GM18508 (cell line): ENCODE measurements at regions not wholly inside any gene's neighbourhood (a gene's known extent, or its start where the extent isn't known, plus 50 kb on each side); places are given as distances from the start of the nearest gene placed in this dataset.

Experiments
- ATAC-seq: cut with Tn5 transposase; IDR thresholded peaks from one replicate; pipeline ENCODE4 v1.9.1; 2021; ENCODE audit warnings: moderate number of reproducible peaks; ENCODE audit not compliant: insufficient read depth, unreplicated experiment

DNA sequence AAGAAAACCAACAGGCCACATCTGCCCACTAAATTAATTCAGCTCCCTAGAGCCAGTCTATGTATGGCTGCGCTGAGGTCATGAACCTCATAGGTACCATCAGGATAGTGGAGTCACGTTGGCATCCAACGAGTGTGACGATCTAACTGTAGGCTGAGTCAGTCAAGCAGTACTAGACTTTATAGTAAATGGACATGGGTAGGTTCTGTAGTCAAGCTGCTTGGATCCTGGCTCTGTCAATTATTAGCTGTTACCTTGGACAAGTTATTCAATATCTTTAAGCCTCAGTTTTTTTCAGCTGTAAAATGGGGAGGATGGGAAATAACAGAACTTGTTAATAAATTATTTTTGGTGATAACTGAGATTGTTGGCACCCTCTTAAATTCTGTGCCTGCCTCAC lies 432.4 kb upstream of the RASGEF1B start:
- ATAC-seq: no peak

DNA sequence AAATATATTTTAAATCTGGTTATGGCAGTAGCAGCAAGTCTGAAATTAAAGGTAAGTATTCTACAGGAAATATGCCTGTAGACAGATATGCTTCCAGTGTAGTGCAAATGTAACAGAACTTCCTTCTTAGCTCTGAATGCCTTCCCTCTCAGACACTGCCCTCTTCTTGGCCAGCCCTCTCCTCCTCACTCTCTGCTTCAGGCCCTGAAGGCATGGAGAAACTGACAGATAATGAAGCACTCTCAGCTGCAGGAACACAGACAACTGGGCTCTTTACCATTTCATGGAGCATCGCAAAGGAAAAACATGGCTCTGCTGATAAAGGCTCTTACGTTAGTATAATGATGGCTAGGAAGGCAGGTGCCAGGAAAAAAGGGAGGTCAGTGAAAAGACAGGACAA lies 431.5 kb upstream of the RASGEF1B start:
- ATAC-seq: no peak

DNA sequence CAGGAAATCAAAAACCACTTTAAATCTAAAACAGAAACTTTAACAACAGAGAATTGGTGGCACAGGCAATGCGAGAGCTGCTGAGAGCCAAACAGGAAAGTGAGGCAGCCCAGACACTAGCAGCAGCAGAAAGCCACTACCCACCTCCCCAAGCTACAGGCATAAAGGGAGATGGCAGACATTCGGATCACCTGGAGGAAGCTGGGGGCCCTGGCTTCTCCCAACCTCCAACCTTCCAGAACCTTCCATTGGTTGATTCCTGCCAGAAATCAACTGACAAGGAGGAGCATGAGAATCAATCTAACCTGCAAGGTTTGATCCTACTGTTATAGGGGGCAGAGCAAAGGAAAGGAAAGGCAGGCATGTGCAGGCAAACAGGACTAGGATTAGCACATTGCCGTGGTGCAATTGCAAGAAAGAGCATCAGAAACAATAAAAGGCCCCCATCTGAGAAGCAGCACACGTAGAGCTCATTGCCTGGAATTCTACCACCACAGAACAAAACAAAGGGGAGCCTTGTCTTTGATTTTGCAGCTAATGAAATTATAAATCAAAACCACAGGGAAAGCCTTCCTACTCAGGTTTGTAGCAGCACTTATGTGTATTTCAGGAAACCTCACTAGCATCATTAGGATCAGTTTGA lies 427.3 kb upstream of the RASGEF1B start:
- ATAC-seq: no peak

DNA sequence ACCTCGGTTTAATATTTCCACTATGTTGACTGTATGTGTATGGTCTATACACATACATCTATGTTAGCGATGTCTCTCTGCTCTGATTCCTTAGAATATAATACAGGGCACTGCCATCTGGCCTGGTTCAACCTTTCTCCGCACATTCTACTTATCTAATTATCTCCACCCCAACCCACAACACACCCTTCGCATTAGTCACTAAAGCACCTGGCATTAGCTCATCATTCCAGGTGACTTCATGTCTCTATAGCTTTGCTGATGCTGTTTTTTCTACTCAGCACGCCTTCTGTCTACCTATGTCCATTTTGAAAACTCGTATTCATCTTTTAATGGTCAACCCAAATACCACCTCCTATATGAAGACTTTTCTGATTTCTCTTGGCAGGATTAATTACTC lies 425.2 kb upstream of the RASGEF1B start:
- no peak for ATAC-seq

DNA sequence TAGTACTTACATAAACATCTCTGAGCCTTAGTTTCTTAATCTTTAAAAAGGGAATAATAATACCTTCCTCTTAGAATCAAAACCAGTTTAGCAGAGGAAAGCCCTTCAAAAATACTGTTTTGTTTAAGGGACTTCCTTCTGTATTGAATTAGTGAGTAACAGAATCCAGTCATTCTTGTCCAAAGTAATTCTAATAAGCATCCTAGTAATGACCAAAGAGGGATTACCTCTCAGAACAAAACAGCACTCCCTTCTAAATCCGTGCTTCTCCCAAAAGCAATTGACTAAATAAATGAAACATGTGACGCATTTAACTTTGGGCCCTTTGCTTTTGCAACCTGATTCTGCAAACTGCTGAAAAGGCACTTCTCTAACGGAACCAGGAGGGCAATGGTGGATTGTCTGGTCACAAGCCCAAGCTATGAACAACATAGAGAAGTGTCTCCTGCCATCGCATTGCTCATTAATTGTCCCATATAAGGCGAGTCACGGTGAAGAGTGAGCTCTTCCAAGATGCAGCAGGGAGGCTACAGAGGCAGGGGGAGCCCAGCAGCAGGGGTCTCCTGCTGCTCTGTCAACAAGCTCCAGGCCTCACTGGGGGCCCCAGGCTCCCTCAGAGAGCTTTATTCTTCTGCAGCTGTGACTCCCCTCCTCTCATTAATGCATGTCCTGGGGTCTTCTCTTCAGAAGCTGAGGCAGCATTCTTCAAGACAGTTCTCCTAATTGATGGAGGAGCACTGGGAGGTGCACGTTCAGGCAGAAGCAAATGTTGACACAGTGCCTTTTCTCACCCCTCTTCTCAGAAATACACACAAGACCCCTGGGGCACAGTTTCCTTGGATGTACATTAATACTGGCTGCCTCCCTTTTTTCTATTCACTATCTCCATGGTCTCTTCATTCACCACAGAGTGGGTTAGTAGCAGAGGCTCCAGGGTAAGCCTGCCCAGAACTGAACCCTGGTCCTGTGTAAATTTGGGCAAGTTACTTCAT lies 419.6 kb upstream of the RASGEF1B start:
- ATAC-seq: no peak

DNA sequence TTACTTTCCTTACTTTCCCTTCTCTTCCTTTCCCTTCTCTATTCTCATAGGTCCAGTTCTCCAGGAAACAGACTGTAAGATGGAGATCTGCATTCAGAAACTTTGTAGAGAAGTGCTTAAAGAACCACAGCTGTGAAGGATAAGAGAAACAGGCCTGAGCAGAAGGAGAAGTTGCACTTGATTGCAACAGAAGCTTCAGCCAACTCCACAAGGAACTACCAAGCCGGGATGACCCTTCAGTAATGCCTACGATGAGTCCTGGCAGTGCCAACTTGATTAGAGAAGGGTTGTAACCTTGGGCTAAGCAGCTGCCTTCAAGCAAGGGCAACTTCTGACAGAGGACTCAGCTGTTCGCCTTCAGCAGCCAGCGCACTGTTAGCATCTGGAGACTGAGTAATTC lies 413.3 kb upstream of the RASGEF1B start:
- no peak for ATAC-seq

DNA sequence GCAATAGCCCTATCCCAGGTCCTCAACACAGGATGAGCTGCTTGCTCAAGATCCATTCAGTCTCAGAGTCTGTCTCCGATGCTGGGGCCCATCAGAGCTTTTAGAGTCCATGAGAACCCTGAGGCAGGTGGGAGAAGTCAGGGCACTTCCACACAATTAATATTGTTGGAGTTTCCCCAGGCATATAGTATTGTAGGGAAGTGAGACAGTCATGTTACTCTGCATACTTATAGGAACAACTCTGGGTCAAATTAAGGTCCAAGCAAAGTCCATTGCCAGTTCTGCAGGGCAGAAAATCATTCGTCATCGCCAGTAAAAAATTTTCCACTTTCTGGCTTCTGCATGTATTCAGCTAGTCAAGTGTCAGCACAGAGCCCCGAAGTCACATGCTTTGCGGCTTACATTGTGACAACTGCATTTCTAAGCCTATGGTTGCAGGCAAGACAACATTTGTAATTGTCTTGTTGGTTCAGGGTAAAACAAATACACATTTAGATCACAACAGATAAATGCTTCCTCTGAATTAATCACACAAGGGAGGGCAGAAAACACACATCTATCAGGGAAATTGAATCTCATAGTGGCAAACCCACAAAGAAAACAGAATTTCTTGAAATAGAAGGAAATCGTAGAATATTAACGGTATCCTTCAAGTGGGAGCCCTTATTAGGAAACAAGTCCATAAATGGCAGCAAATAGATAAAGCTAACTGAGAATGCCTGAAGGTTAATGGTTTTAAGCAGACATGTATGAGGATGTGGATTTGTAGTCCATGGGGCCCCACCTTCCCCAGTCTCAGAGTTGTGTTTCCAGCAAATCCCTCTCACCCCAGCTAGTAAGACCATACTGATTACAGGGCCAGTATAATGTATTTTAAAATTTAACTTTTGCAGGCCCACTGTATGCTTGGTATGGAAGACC lies 412.1 kb upstream of the RASGEF1B start:
- no peak for ATAC-seq

DNA sequence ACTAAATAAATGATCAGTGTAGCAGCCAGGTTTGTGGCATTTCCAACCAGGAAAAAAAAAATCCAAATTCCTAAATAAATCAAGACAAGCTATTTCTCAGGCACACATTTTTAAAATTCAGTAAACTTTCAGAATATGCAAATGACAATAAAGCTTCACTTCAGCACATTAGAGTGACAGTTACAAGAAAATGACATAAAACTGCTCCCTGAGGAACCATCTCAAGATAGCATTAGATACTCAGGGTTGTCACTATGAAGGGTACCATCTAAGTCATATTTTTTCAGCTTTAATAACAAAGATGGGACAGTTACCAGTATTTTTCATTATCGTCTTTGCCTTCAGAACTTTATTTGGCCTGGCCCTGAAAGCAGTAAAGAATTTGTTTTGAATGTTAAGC lies 411.3 kb upstream of the RASGEF1B start:
- ATAC-seq: no peak

- no peak for ATAC-seq
These were observed 410.3 kb upstream of the RASGEF1B start for GRCh38 chr4:81881855-81882621.

GRCh38 chr4:81876106-81876505 lies 404.4 kb upstream of the RASGEF1B start:
- no peak for ATAC-seq

DNA sequence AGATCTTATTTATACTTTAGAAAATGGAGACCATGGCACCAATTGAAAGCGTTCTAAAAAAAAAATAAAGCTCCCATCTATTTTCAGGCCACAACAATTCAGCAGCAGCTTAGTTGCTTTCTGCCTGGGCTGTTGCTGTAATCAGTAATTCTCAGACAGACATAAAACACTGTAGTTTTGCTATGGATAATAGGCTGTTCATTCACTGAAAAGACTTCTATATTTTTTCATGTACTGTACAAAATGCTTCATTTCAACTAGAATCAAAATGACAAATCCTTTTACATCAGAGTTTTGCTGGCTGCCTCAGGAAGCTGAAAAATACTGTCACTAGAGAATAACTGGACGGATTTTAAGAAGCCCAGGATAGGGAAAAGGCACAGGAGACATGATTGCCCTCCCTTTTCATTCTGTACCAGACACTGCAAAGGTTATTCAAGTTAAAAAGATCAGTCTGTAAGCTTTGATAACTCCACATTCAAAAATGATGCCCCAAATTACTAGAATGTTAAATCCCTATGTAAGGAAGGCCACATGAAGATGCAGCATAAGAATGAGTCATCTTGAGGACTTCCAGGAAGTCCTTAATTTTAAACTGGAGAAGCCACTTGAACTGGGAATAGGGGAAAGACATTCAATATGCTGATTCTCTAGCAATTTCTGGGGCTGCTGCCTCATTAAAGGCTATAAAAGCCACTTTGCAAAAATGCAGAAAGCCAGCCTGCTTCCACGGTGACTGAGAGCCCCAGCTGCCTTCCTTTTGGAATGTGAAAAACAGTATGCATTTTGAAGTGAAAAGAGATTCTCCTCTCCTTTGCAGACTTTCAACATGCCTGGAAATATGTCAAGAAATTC lies 403.2 kb upstream of the RASGEF1B start:
- ATAC-seq: no peak

- no peak for ATAC-seq
These were observed 398.6 kb upstream of the RASGEF1B start for GRCh38 chr4:81870275-81870674.

DNA sequence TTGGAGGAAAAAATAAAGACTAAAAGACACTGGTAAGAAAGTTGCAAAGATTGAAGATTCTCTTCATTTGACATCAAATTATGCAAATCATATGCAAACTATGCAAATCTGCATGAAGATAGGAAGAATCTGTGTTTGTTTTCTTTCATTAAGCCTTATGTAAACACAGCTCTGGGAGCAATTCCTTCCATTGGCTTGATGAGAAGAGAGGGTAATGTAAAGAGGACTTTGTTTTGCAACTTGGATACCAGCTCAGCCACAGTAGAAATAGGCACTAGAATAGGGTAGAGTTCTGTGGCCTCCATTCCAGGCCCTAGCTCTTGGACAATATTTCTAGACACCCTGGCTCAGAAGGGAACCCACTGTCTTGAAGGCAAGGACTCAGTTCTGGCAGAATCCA lies 388.4 kb upstream of the RASGEF1B start:
- no peak for ATAC-seq

- no peak for ATAC-seq
These were observed 382.7 kb upstream of the RASGEF1B start for GRCh38 chr4:81854406-81854805.

DNA sequence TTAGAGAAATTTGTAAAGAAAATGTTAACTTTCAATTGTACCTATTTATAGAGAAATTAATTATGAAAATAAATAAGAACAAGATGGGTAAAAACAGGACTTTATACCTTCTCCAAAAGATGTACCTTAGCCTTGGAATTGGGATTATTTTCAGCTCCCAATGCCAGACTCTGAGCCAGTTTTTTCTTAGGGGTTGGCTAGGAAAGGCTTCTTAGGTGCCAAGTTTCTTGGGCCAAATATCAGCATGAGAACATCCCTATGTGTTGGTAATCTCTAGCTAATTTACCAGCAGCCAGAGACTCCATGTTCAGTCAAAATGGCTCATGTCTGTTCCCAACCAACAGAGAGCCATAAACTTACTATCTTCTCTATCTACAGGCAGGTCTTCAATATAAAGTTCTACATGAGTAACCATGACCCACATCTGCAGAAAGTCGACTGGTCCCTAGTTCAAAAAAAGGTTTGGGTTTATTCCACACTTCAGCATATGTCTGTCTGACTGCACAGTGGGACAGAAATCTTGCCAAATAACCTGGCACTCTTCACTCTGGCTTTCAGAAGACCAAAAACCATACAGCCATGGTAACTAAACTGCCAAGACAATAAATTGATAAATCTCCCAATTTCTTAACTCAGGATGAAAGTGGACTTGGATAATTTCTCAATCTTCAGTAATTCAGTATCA lies 380.5 kb upstream of the RASGEF1B start:
- ATAC-seq: no peak

DNA sequence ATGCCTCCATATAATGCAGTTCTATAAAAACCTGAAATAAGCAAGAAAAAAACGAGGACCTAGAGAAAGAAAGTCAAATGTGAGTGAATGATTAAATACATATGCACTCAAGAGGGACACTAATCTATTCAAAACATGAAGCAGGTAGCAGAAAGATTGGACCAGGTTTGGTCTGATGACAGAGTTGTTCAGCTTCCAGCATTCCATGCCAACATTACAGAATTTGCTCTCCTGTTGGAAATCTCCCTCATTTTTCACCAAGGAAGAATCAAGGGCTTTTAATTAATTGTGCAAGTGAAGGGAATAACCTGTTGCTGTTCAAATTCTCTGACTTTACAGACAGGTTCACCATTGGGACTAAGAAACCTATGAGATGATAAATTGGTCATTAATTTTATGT lies 379.0 kb upstream of the RASGEF1B start:
- ATAC-seq: no peak

- ATAC-seq: no peak
These were observed 374.1 kb upstream of the RASGEF1B start for GRCh38 chr4:81845761-81846160.

GRCh38 chr4:81845273-81845672 lies 373.6 kb upstream of the RASGEF1B start:
- no peak for ATAC-seq
